C4-2B (cell line): ENCODE measurements at regions not wholly inside any gene's neighbourhood (a gene's known extent, or its start where the extent isn't known, plus 50 kb on each side); places are given as distances from the start of the nearest gene placed in this dataset.

Experiments
- ZFX ChIP-seq: fragments of 450-650 bp; IDR thresholded peaks from 2 replicates; pipeline ENCODE4 v1.6.1; 2017
- TF ChIP-seq, protein P1 (sequence below): fragments of 450-650 bp; conservative IDR thresholded peaks from 2 replicates; pipeline ENCODE4 v1.5.1; 2017; ENCODE audit warnings: mild to moderate bottlenecking

GRCh38 chr4:177239477-177239876, 70.2 kb upstream of the NEIL3 start:
- TF ChIP-seq, protein P1, sequence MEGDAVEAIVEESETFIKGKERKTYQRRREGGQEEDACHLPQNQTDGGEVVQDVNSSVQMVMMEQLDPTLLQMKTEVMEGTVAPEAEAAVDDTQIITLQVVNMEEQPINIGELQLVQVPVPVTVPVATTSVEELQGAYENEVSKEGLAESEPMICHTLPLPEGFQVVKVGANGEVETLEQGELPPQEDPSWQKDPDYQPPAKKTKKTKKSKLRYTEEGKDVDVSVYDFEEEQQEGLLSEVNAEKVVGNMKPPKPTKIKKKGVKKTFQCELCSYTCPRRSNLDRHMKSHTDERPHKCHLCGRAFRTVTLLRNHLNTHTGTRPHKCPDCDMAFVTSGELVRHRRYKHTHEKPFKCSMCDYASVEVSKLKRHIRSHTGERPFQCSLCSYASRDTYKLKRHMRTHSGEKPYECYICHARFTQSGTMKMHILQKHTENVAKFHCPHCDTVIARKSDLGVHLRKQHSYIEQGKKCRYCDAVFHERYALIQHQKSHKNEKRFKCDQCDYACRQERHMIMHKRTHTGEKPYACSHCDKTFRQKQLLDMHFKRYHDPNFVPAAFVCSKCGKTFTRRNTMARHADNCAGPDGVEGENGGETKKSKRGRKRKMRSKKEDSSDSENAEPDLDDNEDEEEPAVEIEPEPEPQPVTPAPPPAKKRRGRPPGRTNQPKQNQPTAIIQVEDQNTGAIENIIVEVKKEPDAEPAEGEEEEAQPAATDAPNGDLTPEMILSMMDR = no peak
- TF ChIP-seq ZFX = no peak
